NCI-H2196 treated with DMSO at 0.1 percent for 48 hours (cell line): ENCODE measurements at regions not wholly inside any gene's neighbourhood (a gene's known extent, or its start where the extent isn't known, plus 50 kb on each side); places are given as distances from the start of the nearest gene placed in this dataset.
"Not testable (repeated sequence)": the region's sequence is repeated elsewhere in the genome, so short reads cannot be mapped to it uniquely, and the experiment has no call there.

Experiments
- DNase-seq: peaks from one replicate; lab custom pipeline; 2025; ENCODE audit not compliant: unreplicated experiment; lab: John Stamatoyannopoulos, UW

DNA sequence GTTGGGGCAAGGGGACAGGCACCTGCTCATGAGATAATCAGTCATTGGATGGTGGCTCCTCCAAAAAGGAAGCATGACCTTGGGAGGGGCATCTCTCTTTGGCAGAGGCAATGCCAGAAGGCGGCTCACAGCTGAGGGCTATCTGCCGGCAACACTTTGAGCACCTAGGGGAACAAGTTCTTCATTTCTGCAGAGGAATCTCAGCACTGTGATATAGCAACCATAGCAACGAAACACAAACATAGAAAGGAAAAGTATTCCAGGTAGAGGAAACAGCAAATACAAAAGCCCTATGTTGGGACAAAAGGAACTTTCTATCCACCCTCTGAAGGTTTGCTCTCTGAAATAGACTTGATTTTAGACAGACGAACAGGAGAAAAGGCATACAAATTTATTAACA is 89.1 kb upstream of the NEDD4L start:
- no peak for DNase-seq

DNA sequence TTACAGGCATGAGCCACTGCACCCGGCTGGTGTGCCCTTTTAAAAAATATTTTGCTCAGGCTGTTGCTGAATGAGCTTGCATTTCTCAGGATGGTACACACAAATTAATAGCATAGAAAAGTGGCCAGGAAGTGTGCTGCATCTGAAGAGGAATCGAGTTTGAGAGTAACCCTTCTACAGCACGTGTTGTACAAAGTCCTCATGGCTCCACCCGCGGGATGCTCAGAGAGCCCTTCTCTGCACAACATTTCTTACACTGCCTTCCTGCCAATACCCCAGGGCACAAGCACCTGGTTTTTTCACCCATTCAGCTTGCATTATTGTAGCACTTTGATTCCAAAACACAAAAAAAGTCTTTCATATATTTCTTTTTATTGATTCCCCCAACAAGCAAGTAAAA is 90.1 kb upstream of the NEDD4L start:
- DNase-seq = no peak

DNA sequence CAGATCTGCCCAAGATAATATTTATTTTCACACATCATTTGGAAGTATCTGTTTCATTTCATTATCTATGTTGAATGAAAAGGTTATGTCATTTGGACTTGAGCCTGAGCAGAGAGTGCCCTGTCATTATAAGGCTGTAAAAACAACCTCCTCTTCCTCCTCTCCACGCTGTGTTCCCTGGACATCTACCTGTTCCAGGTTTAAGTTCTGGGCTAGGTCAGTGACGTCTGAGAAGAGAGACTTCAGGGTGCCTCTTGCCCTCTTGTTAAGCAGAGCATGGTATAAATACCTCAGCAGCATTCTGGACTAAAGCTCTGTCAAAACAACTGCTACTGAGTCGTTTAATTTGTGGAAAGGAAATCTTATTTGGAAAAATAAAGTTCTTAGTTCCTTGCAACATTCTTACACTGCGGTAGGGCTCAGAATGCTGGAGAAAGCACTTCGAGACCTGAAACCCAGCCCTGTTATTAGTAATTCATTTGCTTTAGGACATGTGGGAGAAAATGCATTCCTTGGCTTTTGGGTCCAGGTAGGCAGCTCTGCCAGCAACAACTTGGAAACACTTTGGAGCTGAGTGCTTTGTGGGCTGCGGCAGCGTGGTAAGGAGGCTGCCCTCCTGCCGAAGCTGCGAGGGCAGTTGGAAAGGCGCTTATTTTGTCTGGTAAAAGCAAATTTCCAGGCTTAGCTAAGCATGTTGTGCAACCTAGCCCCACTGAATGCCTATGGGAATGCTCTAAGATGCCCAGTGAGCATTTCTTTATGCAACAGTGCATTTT is 91.8 kb upstream of the NEDD4L start:
- DNase-seq = no peak

DNA sequence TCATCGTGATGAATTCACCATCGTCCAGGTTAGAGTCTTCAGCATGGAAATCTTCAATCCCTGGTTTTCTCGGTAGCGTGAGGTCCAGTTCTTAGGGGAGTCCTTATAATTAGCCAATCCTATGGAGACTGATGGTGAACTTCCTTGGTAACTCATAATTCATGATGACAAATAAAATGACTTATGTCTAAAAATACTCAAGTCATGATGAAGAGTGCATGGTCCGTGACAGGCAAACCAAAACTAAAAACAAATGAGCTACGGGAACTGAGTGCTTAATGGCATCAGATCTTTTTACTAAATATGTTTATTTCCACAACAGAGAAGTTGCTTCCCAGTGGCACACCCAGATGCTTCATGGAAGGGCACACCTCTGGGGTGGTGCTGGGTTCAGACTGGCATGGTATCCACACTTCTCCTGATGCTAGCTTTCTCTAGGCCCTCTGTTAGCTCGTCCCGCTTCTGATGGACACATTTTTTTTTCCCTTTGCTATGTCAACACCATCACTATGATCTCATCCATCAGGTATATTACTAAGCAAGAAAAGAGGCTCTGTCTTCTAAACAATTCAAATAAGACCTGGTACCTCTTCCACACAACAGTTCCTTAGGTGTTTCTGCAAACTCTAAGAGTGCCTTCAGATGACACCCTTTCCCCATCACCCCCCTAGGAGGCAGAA is 92.8 kb upstream of the NEDD4L start:
- DNase-seq = no peak

DNA sequence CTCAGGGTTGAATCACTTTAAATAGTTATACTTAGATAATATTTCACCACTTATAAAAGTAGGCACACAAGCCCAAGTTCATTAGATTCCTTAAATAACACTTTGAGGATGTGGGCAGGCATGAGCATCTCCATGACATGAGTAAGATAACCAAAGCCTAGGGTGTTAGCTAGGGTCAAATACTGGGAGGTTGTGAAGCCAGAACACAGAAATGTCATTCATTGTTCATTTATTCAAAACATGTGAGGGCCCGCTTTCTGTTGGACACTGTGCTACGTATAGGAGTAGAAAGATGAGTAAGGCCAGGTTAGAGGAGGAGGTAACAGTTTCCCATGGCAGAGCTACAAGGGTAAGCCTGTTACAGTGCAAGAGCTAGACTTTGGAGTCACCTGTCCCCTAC is 93.5 kb upstream of the NEDD4L start:
- DNase-seq = no peak

DNA sequence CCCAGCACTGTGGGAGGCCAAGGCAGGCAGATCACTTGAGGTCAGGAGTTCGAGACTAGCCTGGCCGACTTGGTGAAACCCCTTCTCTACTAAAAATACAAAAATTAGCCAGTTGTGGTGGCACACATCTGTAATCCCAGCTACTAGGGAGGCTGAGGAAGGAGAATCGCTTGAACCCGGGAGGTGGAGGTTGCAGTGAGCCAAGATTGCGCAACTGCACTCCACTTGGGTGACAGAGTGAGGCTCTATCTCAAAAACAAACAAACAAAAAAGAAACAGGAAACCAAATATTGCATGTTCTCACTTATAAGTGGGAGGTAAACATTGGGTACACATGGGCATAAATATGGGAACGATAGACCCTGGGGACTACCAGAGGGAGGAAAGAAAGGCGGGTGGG is 94.7 kb upstream of the NEDD4L start:
- DNase-seq = not testable (repeated sequence)

DNA sequence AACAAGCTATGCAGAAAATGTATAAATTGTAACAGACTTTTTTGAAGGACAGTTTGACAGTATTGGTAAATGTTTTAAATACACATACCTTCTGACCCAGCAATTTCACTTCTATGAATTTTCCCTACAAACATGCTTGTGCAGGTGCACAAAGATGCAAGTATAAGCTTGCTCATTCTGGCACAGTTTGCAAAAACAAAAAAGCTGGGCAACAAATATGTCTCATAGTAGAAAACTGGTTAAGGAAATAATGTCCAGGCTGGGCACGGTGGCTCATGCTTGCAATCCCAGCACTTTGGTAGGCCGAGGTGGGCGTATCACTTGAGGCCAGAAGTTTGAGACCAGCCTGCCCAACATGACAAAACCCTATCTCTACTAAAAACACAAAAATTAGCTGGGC is 96.9 kb upstream of the NEDD4L start:
- no peak for DNase-seq

DNA sequence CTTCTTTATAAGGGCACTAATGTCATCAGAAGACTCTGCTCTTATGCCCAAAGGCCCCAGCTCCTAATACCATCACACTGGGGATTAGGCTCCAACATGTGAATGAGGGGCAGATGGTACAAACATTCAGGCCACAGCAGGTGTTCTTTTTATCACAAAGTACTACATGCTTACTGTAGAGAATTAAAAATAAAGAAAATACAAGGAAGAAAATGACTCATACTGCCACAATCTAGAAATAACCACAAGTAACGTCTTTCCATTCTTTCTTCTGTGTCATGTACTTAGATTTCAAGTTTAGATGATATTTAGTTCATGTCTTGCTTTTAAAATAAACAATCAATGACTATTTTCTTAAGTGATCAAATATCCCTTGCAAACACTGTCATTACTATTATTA is 100.3 kb upstream of the NEDD4L start:
- no peak for DNase-seq

DNA sequence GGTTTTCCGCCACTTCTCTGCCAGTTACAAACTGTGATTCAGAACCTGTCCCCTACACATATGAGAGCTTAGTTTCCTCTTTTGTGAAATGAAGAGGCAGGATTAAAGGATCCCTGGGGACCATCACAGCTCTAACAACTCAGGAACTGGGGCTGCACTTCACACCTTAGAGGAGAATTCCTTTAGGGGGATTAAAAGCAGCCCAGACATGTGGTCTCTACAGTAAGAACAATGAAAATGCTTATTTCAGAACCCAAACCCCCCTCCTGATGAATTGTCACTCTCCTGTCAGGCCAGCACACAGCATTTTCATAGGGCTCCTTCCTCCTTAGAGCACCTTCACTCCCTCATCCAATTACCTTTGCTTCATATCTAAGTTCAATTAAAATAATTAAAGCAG is 101.5 kb upstream of the NEDD4L start:
- no peak for DNase-seq

DNA sequence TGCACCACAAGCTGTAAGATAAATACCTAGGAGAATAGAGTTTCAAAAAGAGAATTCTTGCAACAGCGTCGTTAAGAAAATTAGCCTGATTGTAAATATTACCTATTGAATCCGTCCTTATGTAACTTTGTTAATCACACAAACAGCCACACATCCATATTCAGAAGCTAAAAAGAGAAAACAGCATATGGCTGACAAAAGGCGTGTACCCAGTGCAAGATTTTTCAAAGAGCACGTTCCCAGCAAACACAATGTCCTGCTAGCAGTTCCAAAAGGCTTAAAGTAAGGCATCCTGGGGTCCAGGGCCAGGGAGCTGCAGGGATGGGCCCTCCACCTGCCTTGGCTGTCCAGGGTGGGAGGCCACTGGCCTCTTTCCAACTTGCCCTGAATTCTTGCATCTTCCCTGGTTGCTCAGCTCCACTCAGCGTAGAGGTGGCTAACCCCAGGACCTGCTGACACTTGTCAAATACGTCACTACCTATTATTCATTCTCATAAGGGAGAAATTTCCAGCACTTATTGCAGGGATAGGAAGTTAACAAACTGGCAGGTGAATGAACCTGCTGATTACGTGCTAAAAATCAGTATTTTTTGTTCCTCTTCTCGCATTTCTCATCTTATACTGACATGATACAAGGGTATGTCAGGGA is 102.1 kb upstream of the NEDD4L start:
- DNase-seq = no peak

DNA sequence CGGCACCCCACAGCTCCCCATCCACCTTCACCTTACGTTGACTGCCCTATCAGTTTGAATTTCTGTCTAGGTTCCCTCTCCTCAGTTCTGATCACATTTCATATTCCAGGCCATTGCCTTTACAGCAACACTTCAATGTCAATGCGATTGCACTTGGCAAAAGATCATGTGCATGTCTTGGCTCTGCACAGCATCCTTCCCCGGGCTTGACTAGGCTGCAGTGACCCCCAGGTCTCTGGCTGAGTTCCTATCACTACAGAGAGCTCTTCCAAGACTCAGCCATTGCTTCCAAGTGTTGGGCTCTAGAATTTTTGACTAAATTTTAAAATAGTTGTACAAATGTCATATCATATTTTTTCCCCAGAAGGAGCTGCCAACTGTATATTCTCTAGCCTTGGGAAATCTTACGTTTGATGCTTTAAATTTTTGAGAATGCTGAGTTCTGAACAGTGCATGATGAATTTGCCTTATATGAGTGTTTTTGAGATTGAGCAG is 103.8 kb upstream of the NEDD4L start:
- no peak for DNase-seq

DNA sequence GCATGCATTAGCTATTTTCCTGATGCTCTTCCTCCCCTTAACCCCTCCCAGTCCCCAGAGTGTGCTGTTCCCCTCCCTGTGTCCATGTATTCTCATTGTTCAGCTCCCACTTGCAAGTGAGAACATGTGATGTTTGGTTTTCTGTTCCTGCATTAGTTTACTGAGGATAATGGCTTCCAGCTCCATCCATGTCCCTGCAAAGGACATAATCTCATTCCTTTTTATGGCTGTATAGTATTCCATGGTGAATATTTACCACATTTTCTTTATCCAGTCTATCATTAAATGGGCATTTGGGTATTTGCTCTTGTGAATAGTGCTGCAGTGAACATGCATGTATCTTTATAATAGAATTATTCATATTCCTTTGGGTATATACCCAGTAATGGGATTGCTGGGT is 109.7 kb upstream of the NEDD4L start:
- DNase-seq = not testable (repeated sequence)

DNA sequence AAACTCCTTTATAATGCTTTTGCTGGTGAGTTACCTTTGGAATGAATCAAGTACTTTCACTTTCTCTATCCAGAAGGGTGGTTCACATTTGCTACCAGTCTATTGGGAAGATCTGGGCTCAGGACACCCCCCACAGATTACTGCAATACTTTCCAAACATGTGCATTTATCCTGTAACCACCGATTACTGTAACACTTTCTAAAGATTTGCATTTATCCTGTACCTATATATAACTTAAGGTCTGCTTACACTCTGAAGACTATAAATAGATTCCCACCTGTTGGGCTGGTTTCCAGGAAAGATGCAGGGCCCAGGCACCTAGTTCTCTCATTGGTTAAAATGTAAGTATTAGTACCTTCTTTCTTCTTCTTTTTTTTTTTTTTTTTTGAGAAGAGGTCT is 113.0 kb upstream of the NEDD4L start:
- no peak for DNase-seq

DNA sequence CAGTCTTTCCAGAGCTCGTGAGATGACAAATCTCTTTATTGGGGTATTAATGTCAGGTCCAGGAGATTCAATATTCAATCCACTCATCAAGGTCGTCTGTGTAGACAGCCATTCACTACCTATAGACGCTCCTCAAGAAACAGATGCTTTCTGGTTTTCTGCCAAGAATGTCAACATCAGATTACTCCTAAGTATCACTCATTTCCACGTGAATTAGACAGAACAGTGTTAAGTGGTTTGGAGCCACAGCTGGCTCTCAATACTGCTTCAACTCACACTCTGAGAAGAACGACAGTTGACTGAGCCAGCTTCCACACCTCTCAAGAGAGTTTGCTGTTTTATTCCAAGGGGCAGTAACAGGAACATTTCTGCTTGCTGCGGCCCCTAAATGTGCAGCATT is 113.5 kb upstream of the NEDD4L start:
- DNase-seq = no peak

DNA sequence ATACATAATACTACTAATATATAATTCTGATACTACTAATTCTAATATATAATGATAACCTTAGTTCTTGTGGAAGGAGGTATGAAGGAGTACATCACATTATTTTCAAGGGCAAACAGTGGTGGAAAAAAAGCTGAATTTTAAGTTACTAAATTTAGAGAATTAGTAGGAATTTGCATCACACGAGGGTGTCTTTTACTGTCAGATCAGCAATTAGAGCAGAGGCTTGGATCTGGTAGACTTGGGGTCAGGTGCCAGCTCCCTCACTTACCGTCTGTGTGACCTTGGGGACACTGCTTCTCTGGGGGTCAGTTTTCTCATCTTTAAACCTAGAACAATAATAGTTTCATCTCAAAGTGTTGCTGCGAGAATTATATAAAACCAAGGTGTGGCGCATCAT is 114.1 kb upstream of the NEDD4L start:
- DNase-seq = no peak

DNA sequence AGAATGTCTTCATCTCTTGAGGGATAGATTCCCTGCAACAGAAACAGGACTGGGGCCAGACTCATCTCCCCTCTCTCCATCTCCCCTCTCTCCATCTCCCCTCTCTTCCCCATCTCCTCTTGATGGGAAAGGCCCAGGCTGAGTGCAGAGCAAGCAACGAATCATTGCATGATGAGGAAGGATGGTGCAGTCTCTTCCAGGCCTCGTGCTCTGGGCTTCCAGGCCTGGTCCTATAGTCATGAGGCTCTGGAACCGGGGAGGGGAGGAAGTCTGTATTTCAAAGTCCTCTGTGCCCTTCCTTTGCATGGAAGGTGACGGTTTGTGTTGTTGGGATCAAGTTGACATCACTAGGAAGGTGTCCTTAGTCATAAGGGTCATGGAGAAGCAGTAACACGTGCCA is 115.6 kb upstream of the NEDD4L start:
- DNase-seq = no peak

DNA sequence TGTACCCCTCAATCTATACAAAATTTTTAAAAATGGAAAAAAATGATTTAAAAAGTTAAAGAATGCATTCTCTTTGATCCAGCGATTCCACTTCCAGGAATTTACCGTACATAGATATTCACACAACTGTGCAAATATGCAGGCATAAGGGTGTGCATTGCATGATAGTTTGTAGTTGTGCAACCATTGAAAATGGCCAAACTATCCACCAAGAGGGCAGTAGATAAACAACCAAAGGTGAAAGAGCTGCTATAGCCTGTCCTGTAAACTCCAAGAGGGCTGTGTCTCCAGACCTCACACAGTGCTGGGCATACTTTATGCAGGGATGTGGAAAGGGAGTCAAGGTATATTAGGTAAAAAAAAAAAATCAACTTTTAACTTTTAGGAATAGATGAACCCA is 116.5 kb upstream of the NEDD4L start:
- DNase-seq = no peak

DNA sequence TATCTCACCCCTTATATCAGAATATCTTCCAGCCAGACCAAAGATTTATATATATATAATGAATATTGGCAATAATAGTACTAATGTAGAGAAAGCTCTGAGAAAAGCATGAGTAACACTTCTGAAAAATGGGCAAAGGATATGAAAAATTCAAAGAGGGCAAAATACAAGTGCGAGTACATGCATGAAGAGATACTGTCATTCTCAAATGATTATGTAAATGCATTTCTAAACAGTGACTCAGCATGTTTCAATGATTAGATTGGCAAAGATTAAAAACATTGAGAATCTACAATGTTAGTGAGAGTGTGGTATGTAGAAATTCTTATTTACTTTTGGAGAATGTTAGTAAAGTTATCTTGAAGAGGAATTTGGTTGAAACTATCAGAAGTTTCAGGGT is 118.3 kb upstream of the NEDD4L start:
- DNase-seq = no peak

DNA sequence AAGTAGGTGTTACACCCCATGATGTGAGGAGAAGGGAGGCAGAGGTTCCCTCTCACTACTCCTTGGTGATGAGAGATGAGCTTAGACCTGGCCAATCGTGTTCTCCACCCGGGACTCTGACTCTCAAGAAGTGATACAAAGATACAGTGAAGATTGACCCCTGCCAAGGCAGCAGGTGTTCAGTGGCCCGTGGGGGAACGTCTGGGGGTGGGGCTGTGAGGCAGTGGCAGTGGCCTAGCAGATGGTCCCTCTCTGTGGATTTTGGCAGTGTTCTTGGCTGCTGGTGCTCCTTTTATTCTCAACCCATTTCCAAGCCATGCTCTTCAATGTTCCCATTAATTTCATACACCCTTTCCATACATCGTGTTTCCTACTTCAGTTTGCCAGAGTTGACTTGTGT is 120.4 kb upstream of the NEDD4L start:
- DNase-seq = no peak

DNA sequence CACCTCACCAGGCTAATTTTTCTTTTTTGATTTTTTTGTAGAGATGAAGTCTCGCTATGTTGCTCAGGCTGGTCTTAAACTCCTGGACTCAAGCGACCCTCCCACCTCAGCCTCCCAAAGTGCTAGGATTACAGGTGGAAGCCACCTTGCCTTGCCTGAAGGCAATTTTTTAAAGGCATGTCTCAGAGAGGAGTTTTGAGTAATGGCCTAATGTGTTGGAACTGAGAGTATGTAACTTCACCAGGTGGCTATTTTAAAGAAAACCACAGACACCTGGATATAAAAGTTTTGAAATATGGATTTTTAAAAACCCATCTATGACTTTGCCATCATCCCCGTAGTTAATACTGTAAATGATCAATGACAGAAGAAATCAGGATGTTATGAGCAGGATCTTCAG is 119.8 kb upstream of the ATP8B1 start:
- no peak for DNase-seq

DNA sequence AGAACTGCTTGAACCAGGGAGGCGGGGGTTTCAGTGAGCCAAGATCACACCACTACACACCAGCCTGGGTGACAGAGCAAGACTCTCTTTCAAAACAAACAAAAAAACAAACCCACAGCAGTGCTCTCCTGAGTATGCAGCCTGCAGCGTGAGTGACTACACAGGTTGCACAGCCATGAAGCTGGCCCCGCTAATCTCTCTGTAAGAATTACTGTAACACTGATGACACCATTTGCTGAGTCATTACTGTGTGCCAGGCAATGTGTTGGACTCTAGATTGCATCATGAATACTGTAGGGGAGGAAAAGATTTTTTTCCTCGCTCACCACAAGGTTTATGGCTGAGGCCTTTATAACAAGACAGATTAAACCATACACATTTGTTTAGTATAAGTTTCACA is 118.6 kb upstream of the ATP8B1 start:
- DNase-seq = no peak

DNA sequence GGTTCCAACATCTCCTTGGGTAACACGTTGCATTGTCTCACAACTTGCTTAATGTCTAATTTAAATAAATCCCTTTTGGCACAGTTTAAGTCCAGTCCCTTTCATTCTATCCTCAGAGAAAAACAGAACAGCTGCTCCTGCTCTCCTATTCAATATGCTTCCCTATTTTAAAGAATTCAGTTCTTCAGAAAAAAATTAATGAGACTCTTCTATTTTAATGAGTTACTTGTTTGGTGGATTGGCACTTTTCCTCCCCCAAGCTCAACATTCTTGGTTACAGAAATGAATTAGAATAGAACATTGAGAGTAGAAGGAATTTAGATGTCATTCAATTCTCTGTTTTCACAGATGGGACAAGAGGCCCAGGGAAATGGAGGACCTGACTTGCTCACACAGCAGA is 116.9 kb upstream of the ATP8B1 start:
- DNase-seq = no peak
